ENCODE measurements at regions not wholly inside any gene's neighbourhood (a gene's known extent, or its start where the extent isn't known, plus 50 kb on each side); places are given as distances from the start of the nearest gene placed in this dataset.

DNA sequence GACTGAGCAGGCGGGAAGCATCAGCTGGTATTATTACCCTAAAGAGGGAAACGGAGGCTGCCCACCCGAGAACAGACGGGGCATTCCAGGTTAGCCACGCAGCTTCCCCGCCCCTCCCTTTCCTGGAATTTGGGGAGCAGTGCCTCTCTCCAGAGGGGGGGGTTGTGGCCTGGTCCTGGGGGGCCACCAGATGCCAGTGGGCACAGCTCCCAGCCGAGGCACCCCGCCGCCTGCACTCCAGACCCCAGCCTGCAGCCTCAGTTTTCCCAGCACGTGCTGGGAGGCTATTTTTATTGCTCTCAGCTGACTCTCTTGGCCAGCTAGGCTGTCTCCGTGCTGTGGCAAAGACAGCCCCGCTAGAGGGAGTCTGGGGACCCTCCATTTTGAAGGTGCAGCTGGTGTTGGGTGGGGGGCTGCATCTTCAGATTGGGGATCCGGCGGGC is 62.7 kb upstream of the GSE1 start:
- TF ChIP-seq, protein P1, sequence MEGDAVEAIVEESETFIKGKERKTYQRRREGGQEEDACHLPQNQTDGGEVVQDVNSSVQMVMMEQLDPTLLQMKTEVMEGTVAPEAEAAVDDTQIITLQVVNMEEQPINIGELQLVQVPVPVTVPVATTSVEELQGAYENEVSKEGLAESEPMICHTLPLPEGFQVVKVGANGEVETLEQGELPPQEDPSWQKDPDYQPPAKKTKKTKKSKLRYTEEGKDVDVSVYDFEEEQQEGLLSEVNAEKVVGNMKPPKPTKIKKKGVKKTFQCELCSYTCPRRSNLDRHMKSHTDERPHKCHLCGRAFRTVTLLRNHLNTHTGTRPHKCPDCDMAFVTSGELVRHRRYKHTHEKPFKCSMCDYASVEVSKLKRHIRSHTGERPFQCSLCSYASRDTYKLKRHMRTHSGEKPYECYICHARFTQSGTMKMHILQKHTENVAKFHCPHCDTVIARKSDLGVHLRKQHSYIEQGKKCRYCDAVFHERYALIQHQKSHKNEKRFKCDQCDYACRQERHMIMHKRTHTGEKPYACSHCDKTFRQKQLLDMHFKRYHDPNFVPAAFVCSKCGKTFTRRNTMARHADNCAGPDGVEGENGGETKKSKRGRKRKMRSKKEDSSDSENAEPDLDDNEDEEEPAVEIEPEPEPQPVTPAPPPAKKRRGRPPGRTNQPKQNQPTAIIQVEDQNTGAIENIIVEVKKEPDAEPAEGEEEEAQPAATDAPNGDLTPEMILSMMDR (IDR thresholded peaks at IDR 0.05), result no peak
- no peak for TF ChIP-seq POLR2A (IDR thresholded peaks at IDR 0.05)
